Activated CD4-positive, alpha-beta T cell treated with anti-CD3 and anti-CD28 coated beads for 4 hours (primary cell): ENCODE measurements at regions not wholly inside any gene's neighbourhood (a gene's known extent, or its start where the extent isn't known, plus 50 kb on each side); places are given as distances from the start of the nearest gene placed in this dataset.
"Not testable (repeated sequence)": the region's sequence is repeated elsewhere in the genome, so short reads cannot be mapped to it uniquely, and the experiment has no call there.

ENCODE experiments used
- DNase-seq, 2 donors: peaks; one replicate each; pipeline ENCODE4 v3.0.0-alpha.2; 2020

- no peak for DNase-seq
Measured at GRCh38 chr6:119510246-119510645, 160.7 kb upstream of the MAN1A1 start.

- DNase-seq: no peak
Measured at GRCh38 chr6:119506631-119507174, 157.1 kb upstream of the MAN1A1 start.

- no peak for DNase-seq
Measured at GRCh38 chr6:119501798-119502483, 152.4 kb upstream of the MAN1A1 start.

GRCh38 chr6:119499797-119500196 is 150.2 kb upstream of the MAN1A1 start:
- no peak for DNase-seq

GRCh38 chr6:119497988-119498727 is 148.6 kb upstream of the MAN1A1 start:
- no peak for DNase-seq

GRCh38 chr6:119495230-119495683 is 145.7 kb upstream of the MAN1A1 start:
- no peak for DNase-seq

GRCh38 chr6:119493980-119494379 is 144.4 kb upstream of the MAN1A1 start:
- no peak for DNase-seq

GRCh38 chr6:119491112-119491511 is 141.6 kb upstream of the MAN1A1 start:
- DNase-seq: not testable (repeated sequence)

- not testable (repeated sequence) for DNase-seq
Measured at GRCh38 chr6:119490050-119490449, 140.5 kb upstream of the MAN1A1 start.

GRCh38 chr6:119484598-119484997 is 135.0 kb upstream of the MAN1A1 start:
- DNase-seq: no peak

GRCh38 chr6:119483908-119484307 is 134.3 kb upstream of the MAN1A1 start:
- no peak for DNase-seq

GRCh38 chr6:119482850-119483285 is 133.3 kb upstream of the MAN1A1 start:
- DNase-seq: no peak

- DNase-seq: no peak
Measured at GRCh38 chr6:119481976-119482375, 132.4 kb upstream of the MAN1A1 start.

GRCh38 chr6:119480961-119481497 is 131.5 kb upstream of the MAN1A1 start:
- no peak for DNase-seq

GRCh38 chr6:119479860-119480655 is 130.5 kb upstream of the MAN1A1 start:
- no peak for DNase-seq

GRCh38 chr6:119476554-119476953 is 127.0 kb upstream of the MAN1A1 start:
- no peak for DNase-seq

GRCh38 chr6:119476024-119476423 is 126.5 kb upstream of the MAN1A1 start:
- DNase-seq: no peak

GRCh38 chr6:119470893-119471542 is 121.5 kb upstream of the MAN1A1 start:
- DNase-seq: no peak

GRCh38 chr6:119467488-119468081 is 118.0 kb upstream of the MAN1A1 start:
- DNase-seq: no peak

- no peak for DNase-seq
Measured at GRCh38 chr6:119466226-119466625, 116.7 kb upstream of the MAN1A1 start.

GRCh38 chr6:119463081-119463626 is 113.6 kb upstream of the MAN1A1 start:
- DNase-seq: no peak

- DNase-seq: no peak
Measured at GRCh38 chr6:119461187-119461586, 111.6 kb upstream of the MAN1A1 start.
